H1 (cell line): ENCODE measurements at regions not wholly inside any gene's neighbourhood (a gene's known extent, or its start where the extent isn't known, plus 50 kb on each side); places are given as distances from the start of the nearest gene placed in this dataset.

Source experiments
- CTCF ChIA-PET: fragments of 300-600 bp; sonication (Branson Sonifier 250); formaldehyde crosslinking; loops from one replicate; lab custom pipeline; 2021; ENCODE audit not compliant: partially characterized antibody; lab: Charles Lee
- POLR2A ChIA-PET: fragments of 300-600 bp; sonication (Branson Sonifier 250); formaldehyde crosslinking; loops from one replicate; lab custom pipeline; 2021; ENCODE audit warnings: inconsistent platforms; ENCODE audit not compliant: partially characterized antibody; lab: Charles Lee
- DNase-seq, 2 experiments: peaks; one replicate each; pipeline versions ENCODE4 v3.0.0 to v3.0.0-alpha.2; 2010 to 2022; ENCODE audit warnings: low spot score in 2 of 2, low read depth in 1 of 2, mixed read lengths in 1 of 2
- FAIRE-seq: peaks from 2 replicates; lab custom pipeline; 2011; peaks lifted over from hg19 to GRCh38; lab: Jason Lieb, UNC
- H2AFZ ChIP-seq: 2 replicates; pipeline ENCODE4 v1.8.1; 2012; ENCODE audit warnings: low read length, inconsistent platforms
- H2AK5ac ChIP-seq: 2 replicates; pipeline ENCODE4 v1.6.1; 2013; ENCODE audit warnings: low read depth, low read length
- H2BK120ac ChIP-seq: replicated peaks from 2 replicates; pipeline ENCODE3; 2013; ENCODE audit warnings: low read depth, low read length, inconsistent platforms
- H2BK12ac ChIP-seq: 2 replicates; pipeline ENCODE4 v1.6.1; 2013; ENCODE audit warnings: low read depth, low read length
- H2BK15ac ChIP-seq: 2 replicates; pipeline ENCODE4 v1.6.1; 2013; ENCODE audit warnings: low read length
- H2BK20ac ChIP-seq: 2 replicates; pipeline ENCODE4 v1.6.1; 2013; ENCODE audit warnings: low read length
- H2BK5ac ChIP-seq: 2 replicates; pipeline ENCODE4 v1.6.1; 2013; ENCODE audit warnings: low read depth, low read length
- H3K14ac ChIP-seq: 2 replicates; pipeline ENCODE4 v1.6.1; 2013; ENCODE audit warnings: inconsistent platforms; ENCODE audit not compliant: insufficient read length
- H3K18ac ChIP-seq: 2 replicates; pipeline ENCODE4 v1.6.1; 2013; ENCODE audit warnings: low read length; ENCODE audit errors: extremely low read depth
- H3K23ac ChIP-seq: 2 replicates; pipeline ENCODE4 v1.6.1; 2013; ENCODE audit warnings: inconsistent platforms; ENCODE audit not compliant: insufficient read length
- H3K23me2 ChIP-seq: 2 replicates; pipeline ENCODE4 v1.6.1; 2013; ENCODE audit warnings: low read depth, low read length
- H3K27ac ChIP-seq: 2 replicates; pipeline ENCODE4 v1.6.1; 2011; ENCODE audit warnings: low read depth, low read length, inconsistent platforms
- H3K27me3 ChIP-seq, 4 experiments: replicated peaks in 1 of 4; 1 replicate in 1 of 4; 2 replicates in 3 of 4; pipeline versions ENCODE4 v1.6.1 to v1.8.1; 2011 to 2013; ENCODE audit warnings: low read length in 3 of 4, mild to moderate bottlenecking in 3 of 4, inconsistent platforms in 2 of 4, mixed read lengths in 2 of 4, moderate library complexity in 1 of 4; ENCODE audit not compliant: control insufficient read depth in 3 of 4, insufficient read depth in 3 of 4; ENCODE audit errors: extremely low read depth in 1 of 4
- H3K36me3 ChIP-seq, 4 experiments: 2 replicates each; pipeline versions ENCODE4 v1.6.1 to v1.8.1; 2011 to 2013; ENCODE audit warnings: mild to moderate bottlenecking in 4 of 4, low read length in 3 of 4, moderate library complexity in 2 of 4, control low read depth in 1 of 4, inconsistent platforms in 1 of 4; ENCODE audit not compliant: insufficient read depth in 4 of 4, control insufficient read depth in 2 of 4
- H3K4ac ChIP-seq: replicated peaks from 2 replicates; pipeline ENCODE3; 2013; ENCODE audit warnings: low read length, low read depth, mixed read lengths, inconsistent platforms; ENCODE audit not compliant: insufficient read length
- H3K4me1 ChIP-seq, 4 experiments: replicated peaks in 1 of 4; 1 replicate in 1 of 4; 2 replicates in 3 of 4; pipeline versions ENCODE4 v1.6.1 to v1.8.1; 2011 to 2013; ENCODE audit warnings: low read length in 3 of 4, inconsistent platforms in 2 of 4, mixed read lengths in 1 of 4; ENCODE audit not compliant: insufficient read depth in 4 of 4, control insufficient read depth in 3 of 4
- H3K4me2 ChIP-seq, 2 experiments: 2 replicates each; pipeline versions ENCODE4 v1.6.1 to v1.8.1; 2011 to 2013; ENCODE audit warnings: low read depth in 2 of 2, low read length in 2 of 2, control low read depth in 1 of 2, inconsistent platforms in 1 of 2, mild to moderate bottlenecking in 1 of 2; ENCODE audit not compliant: insufficient read depth in 1 of 2
- H3K4me3 ChIP-seq, 4 experiments: fragments of 200-600, 300-600 bp in 1 of 4; sonication (generic), shearing (Covaris generic), sonication (Bioruptor Twin) in 1 of 4; 2 replicates each; pipeline versions ENCODE4 v1.5.1 to v1.8.1; 2011 to 2016; ENCODE audit warnings: low read length in 4 of 4, low read depth in 3 of 4, control low read depth in 2 of 4, inconsistent platforms in 2 of 4, mild to moderate bottlenecking in 2 of 4, mixed read lengths in 1 of 4, moderate library complexity in 1 of 4; ENCODE audit not compliant: insufficient read depth in 2 of 4; ENCODE audit errors: extremely low read depth in 1 of 4
- H3K56ac ChIP-seq: replicated peaks from 2 replicates; pipeline ENCODE3; 2013; ENCODE audit warnings: low read depth, mild to moderate bottlenecking, mixed read lengths, low read length, inconsistent platforms; ENCODE audit not compliant: insufficient read length
- H3K79me1 ChIP-seq: 2 replicates; pipeline ENCODE4 v1.6.1; 2013; ENCODE audit warnings: low read depth, low read length, control low read depth
- H3K79me2 ChIP-seq, 2 experiments: 2 replicates each; pipeline versions ENCODE4 v1.6.1 to v1.8.1; 2012 to 2013; ENCODE audit warnings: low read length in 2 of 2, mild to moderate bottlenecking in 2 of 2, inconsistent platforms in 1 of 2; ENCODE audit not compliant: insufficient read depth in 2 of 2, control insufficient read depth in 1 of 2
- H3K9ac ChIP-seq, 4 experiments: replicated peaks in 1 of 4; 1 replicate in 1 of 4; 2 replicates in 3 of 4; pipeline versions ENCODE4 v1.6.1 to v1.8.1; 2011 to 2013; ENCODE audit warnings: low read depth in 3 of 4, low read length in 3 of 4, control low read depth in 2 of 4, mild to moderate bottlenecking in 2 of 4, moderate library complexity in 2 of 4, inconsistent platforms in 1 of 4; ENCODE audit errors: extremely low read depth in 1 of 4
- H3K9me3 ChIP-seq, 2 experiments: 2 replicates each; pipeline versions ENCODE4 v1.6.1 to v1.8.1; 2012 to 2013; ENCODE audit warnings: mild to moderate bottlenecking in 2 of 2, moderate library complexity in 2 of 2, control low read depth in 1 of 2, inconsistent platforms in 1 of 2, low read depth in 1 of 2, low read length in 1 of 2, mixed read lengths in 1 of 2; ENCODE audit not compliant: insufficient read depth in 2 of 2
- H4K20me1 ChIP-seq, 2 experiments: replicated peaks in 1 of 2; 2 replicates each; pipeline versions ENCODE3 to v1.8.1; 2011 to 2013; ENCODE audit warnings: inconsistent platforms in 2 of 2, low read length in 2 of 2, mild to moderate bottlenecking in 1 of 2; ENCODE audit not compliant: insufficient read depth in 2 of 2, control insufficient read depth in 1 of 2
- H4K5ac ChIP-seq: 2 replicates; pipeline ENCODE4 v1.6.1; 2013; ENCODE audit warnings: low read length, low read depth, mixed read lengths, inconsistent platforms; ENCODE audit not compliant: insufficient read length
- H4K8ac ChIP-seq: 2 replicates; pipeline ENCODE4 v1.8.0; 2013; ENCODE audit warnings: mild to moderate bottlenecking, moderate library complexity, low read length, inconsistent platforms; ENCODE audit not compliant: insufficient read depth; ENCODE audit errors: extremely low read depth
- H4K91ac ChIP-seq: replicated peaks from 2 replicates; pipeline ENCODE3; 2013; ENCODE audit warnings: low read length, mixed read lengths, inconsistent platforms; ENCODE audit not compliant: insufficient read length
- ASH2L ChIP-seq: fragments of 200-600, 300-600 bp; sonication (generic); IDR thresholded peaks from one replicate; pipeline ENCODE4 v1.7.1; 2017; ENCODE audit warnings: low read length
- CREB1 ChIP-seq: IDR thresholded peaks from 2 replicates; pipeline ENCODE4 v1.6.1; 2012; ENCODE audit warnings: inconsistent platforms
- EZH2 ChIP-seq: fragments of 200-600 bp; sonication (generic); IDR thresholded peaks from 2 replicates; pipeline ENCODE4 v1.7.1; 2012; ENCODE audit warnings: low read depth, mild to moderate bottlenecking, moderate library complexity, low read length, inconsistent platforms; ENCODE audit not compliant: severe bottlenecking
- JUND ChIP-seq: IDR thresholded peaks from 2 replicates; pipeline ENCODE4 v1.6.1; 2011; ENCODE audit warnings: mild to moderate bottlenecking, improper control_type of control experiment, low read length
- KDM1A ChIP-seq: fragments of 200-600, 300-600 bp; sonication (generic); IDR thresholded peaks from 2 replicates; pipeline ENCODE4 v1.7.1; 2016; ENCODE audit warnings: mild to moderate bottlenecking, low read length, borderline replicate concordance
- MAX ChIP-seq: IDR thresholded peaks from 2 replicates; pipeline ENCODE4 v1.6.1; 2012; ENCODE audit warnings: inconsistent platforms
- PHF8 ChIP-seq: fragments of 200-600 bp; sonication (generic); conservative IDR thresholded peaks from 2 replicates; pipeline ENCODE4 v1.7.1; 2012; ENCODE audit warnings: low read depth, mild to moderate bottlenecking, inconsistent platforms, low read length, moderate library complexity
- POLR2A ChIP-seq, 2 experiments: IDR thresholded peaks; 1 replicate in 1 of 2; 2 replicates in 1 of 2; pipeline ENCODE4 v1.6.1; 2011; ENCODE audit warnings: low read depth in 2 of 2, low read length in 2 of 2, mild to moderate bottlenecking in 2 of 2; ENCODE audit errors: control extremely low read depth in 1 of 2
- RAD21 ChIP-seq, 2 experiments: IDR thresholded peaks in 1 of 2; conservative IDR thresholded peaks in 1 of 2; 2 replicates each; pipeline ENCODE4 v1.6.1; 2011; ENCODE audit warnings: low read depth in 2 of 2, low read length in 2 of 2, improper control_type of control experiment in 1 of 2, inconsistent platforms in 1 of 2, mild to moderate bottlenecking in 1 of 2, moderate library complexity in 1 of 2
- RNF2 ChIP-seq: fragments of 200-900, 300-1000 bp; sonication (generic); IDR thresholded peaks from 2 replicates; pipeline ENCODE4 v1.7.1; 2016; ENCODE audit warnings: borderline replicate concordance, low read depth, mild to moderate bottlenecking, antibody characterized with exemption, low read length; ENCODE audit not compliant: poor library complexity, severe bottlenecking; ENCODE audit errors: missing control alignments
- SP1 ChIP-seq: IDR thresholded peaks from 2 replicates; pipeline ENCODE4 v1.6.1; 2011; ENCODE audit warnings: low read depth, low read length
- SP4 ChIP-seq: IDR thresholded peaks from 2 replicates; pipeline ENCODE4 v1.6.1; 2012; ENCODE audit warnings: low read length, inconsistent platforms
- SRF ChIP-seq: IDR thresholded peaks from 2 replicates; pipeline ENCODE4 v1.6.1; 2011; ENCODE audit warnings: mild to moderate bottlenecking, low read depth, low read length, moderate library complexity
- WGBS, 2 experiments: shearing (Covaris generic) in 1 of 2; methylation state at CpG; one replicate each; pipeline versions ENCODE4 v1.1.6 to v1.1.7; 2013 to 2015; ENCODE audit warnings: low lambda C conversion rate in 2 of 2, mixed read lengths in 2 of 2, inconsistent platforms in 1 of 2, low coverage in 1 of 2, missing lambda C conversion rate in 1 of 2; ENCODE audit not compliant: insufficient replicate concordance in 2 of 2, insufficient coverage in 1 of 2, insufficient read length in 1 of 2; ENCODE audit errors: extremely low coverage in 1 of 2, missing lambda C conversion rate in 1 of 2; 5-methylcytosine and 5-hydroxymethylcytosine counted together

GRCh38 chr1:69055194-69055593, 512.5 kb upstream of the LRRC7 start:
- Histone ChIP-seq H2BK12ac (no peak overlapping the region), H2BK5ac (no peak overlapping the region; the same call in 1 of the 2 replicates), H3K4me1 (no peaks in the 10 kb centered on the region), H3K79me1 (no peaks in the 10 kb centered on the region), H3K27ac (no peak overlapping the region), H3K27me3 (no peaks in the 10 kb centered on the region), H2AFZ (peak overlapping the region; percentile 93; the same call in 1 of the 2 replicates), H2BK15ac (no peak overlapping the region), H3K14ac (no peak overlapping the region), H4K91ac (peak overlapping the region; percentile 77), H3K4me2 (no peak overlapping the region), H3K9me3 (no peaks in the 10 kb centered on the region), H3K36me3 (no peaks in the 10 kb centered on the region), H3K9ac (no peak overlapping the region), H4K5ac (no peak overlapping the region), H2BK20ac (peak overlapping the region; percentile 73; the same call in 1 of the 2 replicates), H3K4me3 (no peak overlapping the region), H3K18ac (peak overlapping the region; percentile 34), H4K8ac (no peak overlapping the region), H4K20me1 (no peaks in the 10 kb centered on the region), H3K56ac (no peak overlapping the region), H2BK120ac (peak overlapping the region; percentile 50), H3K23me2 (no peaks in the 10 kb centered on the region), H3K79me2 (no peaks in the 10 kb centered on the region), H3K4ac (no peak overlapping the region), H2AK5ac (no peak overlapping the region), H3K23ac (no peak overlapping the region)
- no peak for DNase-seq
- FAIRE-seq: no peak
- TF ChIP-seq SP1 (no peak), RNF2 (no peak), MAX (no peak), CREB1 (no peak), SRF (no peak), PHF8 (no peak), RAD21 (IDR thresholded peaks at IDR 0.05 in 1 of 2, conservative IDR thresholded peaks at IDR 0.05 in 1 of 2; ENCODE audit: low read depth in 2 of 2, low read length in 2 of 2) (no peak), SP4 (no peak), KDM1A (no peak), POLR2A (IDR thresholded peaks at IDR 0.05; ENCODE audit: control extremely low read depth in 1 of 2, low read depth in 2 of 2, low read length in 2 of 2) (no peak), ASH2L (no peak), EZH2 (no peak), JUND (no peak)
- POLR2A ChIA-PET: no interaction called here
- CTCF ChIA-PET: interaction anchor here (1.1 to 1.2 kb wide), 2 partner anchors 18 to 234 kb away, joined by 3 to 4 read pairs; no protein-coding TSS in a partner anchor
- WGBS, 2 experiments: 90% methylated on average over 2 of the region's 2 CpGs; no CpG with 5 or more reads in 1 of the 2 experiments
